ENCODE measurements at regions not wholly inside any gene's neighbourhood (a gene's known extent, or its start where the extent isn't known, plus 50 kb on each side); places are given as distances from the start of the nearest gene placed in this dataset.

GRCh38 chr13:111460548-111461444 is 140.4 kb downstream of the TEX29 start:
- TF ChIP-seq POLR2A (IDR thresholded peaks at IDR 0.05) (no peak), CTCF (IDR thresholded peaks at IDR 0.05) (no peak)
